GM23248 (cell line): ENCODE measurements at regions not wholly inside any gene's neighbourhood (a gene's known extent, or its start where the extent isn't known, plus 50 kb on each side); places are given as distances from the start of the nearest gene placed in this dataset.

Experiments
- EZH2 ChIP-seq: fragments of 200-600 bp; sonication (generic); IDR thresholded peaks from 2 replicates; pipeline ENCODE4 v1.6.1; 2018; ENCODE audit warnings: antibody characterized with exemption, mild to moderate bottlenecking; ENCODE audit not compliant: insufficient read depth, poor library complexity, severe bottlenecking
- EZH2phosphoT487 ChIP-seq: fragments of 200-600 bp; sonication (generic); IDR thresholded peaks from 2 replicates; pipeline ENCODE4 v1.6.1; 2018; ENCODE audit warnings: antibody characterized with exemption, moderate library complexity, mild to moderate bottlenecking, low read depth; ENCODE audit not compliant: insufficient read depth

DNA sequence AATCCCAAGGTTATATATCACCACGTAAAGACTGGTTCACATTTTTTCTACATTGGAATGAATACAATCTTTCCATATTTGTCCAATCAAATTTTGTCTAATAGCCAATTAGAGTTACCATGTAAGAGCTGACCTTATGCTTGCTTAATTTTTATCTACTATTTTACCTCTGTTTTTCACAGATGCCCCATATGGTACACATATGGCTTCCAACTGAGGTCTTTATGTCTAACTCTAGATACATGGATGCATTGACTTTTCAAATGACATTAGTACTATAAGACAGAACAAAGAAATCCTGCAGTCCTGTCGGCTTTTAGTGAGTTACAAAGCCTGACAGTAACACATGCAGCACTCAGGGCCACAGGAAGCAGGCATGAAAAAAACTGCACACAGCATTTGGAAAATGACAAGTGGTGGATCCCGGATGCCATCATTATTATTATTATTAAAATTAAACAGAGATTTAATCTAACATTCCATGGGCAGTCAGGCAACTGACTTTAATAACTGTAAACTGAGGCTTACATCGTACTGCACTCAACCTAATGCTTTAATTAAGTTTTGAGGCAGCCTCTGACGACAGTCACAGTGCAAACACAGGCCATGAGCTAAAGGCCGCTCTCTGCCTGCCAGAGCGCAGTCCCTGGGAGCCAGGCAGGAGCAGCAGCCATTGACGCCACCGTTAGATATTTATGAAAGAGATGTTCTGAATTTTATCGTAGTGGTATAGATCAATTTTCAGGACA, 113.9 kb upstream of the TMCO5A start:
- TF ChIP-seq EZH2, result no peak
- TF ChIP-seq EZH2phosphoT487, result no peak
